GM18507 (cell line): ENCODE measurements at regions not wholly inside any gene's neighbourhood (a gene's known extent, or its start where the extent isn't known, plus 50 kb on each side); places are given as distances from the start of the nearest gene placed in this dataset.
"Not testable (repeated sequence)": the region's sequence is repeated elsewhere in the genome, so short reads cannot be mapped to it uniquely, and the experiment has no call there.

Experiments used
- DNase-seq: peaks from one replicate; pipeline ENCODE4 v3.0.0; 2011; ENCODE audit warnings: low read depth; ENCODE audit not compliant: insufficient read length; ENCODE audit errors: extremely low spot score
- FAIRE-seq: peaks from 2 replicates; lab custom pipeline; 2011; peaks lifted over from hg19 to GRCh38; lab: Jason Lieb, UNC

DNA sequence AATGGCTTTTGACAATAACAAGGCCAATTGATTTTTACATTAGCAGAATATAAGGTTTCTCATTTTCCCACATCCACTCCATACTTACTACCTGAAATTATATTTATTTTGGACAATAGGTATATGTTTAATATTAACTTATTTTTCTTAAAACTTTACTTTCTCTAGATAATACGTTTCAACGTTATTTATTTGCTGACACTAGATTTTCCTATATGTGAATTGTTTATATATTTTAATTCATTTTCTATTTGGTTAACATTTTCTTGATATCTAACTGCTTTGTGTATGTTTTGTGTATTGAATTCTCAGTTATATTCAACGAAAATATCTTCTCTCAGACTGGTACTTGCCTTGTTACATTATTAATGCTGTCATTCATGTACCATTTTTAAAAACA is 199.9 kb upstream of the TMEFF2 start:
- FAIRE-seq (no peak), DNase-seq (no peak)

DNA sequence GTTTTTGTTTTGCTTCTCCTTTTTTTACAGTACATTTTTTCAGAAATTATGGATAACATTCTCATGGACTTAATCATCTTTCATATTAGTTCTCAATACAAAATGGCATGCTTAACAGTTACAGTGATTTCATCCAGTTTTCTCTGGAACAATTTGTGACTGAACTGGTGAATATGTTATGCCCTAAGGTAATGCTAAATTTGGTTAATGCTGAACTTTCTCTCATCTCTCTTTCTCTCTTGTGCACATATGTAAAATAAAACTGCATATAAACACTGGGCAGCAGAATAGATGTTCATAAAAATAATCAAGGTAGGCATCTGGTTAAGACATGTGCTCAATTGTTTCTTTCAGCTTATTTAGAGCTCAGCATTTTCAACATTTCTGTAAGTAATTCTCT is 196.3 kb upstream of the TMEFF2 start:
- DNase-seq: no peak
- FAIRE-seq: no peak

- DNase-seq (no peak), FAIRE-seq (no peak)
Measured at GRCh38 chr2:192390401-192390800, 195.7 kb upstream of the TMEFF2 start.

DNA sequence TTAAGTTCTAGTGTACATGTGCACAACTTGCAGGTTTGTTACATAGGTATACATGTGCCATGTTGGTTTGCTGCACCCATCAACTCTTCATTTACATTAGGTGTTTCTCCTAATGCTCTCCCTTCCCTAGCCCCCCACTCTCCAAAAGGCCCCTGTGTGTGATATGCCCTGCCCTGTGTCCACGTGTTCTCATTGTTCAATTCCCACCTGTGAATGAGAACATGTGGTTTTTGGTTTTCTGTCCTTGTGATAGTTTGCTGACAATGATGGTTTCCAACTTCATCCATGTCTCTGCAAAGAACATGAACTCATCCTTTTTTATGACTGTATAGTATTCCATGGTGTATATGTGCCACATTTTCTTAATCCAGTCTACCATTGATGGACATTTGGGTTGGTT is 189.5 kb upstream of the TMEFF2 start:
- not testable (repeated sequence) for DNase-seq, FAIRE-seq

GRCh38 chr2:192381082-192381481 is 186.3 kb upstream of the TMEFF2 start:
- FAIRE-seq: no peak

DNA sequence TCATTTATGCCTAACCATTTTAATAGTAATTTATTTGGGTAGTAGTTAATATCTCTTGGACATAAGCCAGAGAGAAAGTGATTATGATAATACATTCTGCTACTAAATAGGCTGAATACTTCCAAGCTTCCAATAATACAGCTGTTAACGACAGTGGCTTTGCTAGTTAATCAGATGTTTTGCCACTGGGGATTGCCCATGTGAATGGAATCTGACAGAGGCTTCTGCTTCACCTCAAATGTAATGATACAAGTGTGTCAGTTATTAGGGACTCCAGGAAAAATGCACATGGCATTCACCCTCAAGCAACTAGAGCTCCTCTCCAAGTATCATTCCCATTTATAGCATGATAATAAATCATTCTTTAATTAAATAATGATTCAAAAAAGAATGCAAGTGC is 185.0 kb upstream of the TMEFF2 start:
- FAIRE-seq: no peak
- no peak for DNase-seq

More at GRCh38 chr2:192381082-192381481, 186.3 kb upstream of the TMEFF2 start:
- DNase-seq: no peak

GRCh38 chr2:192377173-192377572 is 182.4 kb upstream of the TMEFF2 start:
- DNase-seq (no peak), FAIRE-seq (no peak)

DNA sequence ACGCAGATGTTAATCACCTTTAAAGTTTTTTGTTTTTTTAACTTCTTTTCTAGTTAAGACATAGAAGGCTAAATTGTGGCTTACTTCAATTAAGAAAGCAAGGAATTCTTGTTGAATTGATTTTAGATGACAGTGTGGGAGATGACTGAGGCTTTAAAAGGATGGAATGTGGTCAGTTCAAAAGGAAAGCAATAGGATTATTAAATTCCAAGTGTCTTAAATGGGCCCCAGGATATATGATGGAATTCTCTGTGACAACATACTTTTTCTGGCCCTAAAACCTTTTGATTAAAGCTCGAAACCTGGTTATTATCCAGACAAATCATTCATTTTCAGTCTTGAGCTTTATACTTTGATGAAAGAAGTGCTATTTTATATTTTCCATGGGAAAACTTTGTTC is 179.0 kb upstream of the TMEFF2 start:
- no peak for FAIRE-seq
- DNase-seq: no peak

DNA sequence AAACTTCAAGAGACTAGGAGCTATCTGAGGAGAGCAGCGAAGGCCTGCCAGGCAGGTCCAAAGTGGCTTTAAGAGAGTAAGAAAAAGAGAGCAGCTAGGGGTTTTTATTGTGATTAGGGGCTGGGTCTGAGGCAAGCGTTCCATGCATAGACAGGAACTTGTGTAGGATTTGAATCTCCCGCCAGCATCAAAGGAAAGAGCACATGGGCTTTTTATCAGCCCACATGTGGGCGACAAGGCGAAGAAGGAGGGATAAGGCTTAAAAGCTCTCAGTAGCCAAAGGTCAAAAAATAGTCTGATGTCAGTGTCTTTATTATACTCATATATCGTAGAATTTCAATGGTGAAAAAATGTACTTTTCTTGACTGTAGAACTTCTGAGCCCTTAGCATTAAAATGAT is 178.5 kb upstream of the TMEFF2 start:
- no peak for FAIRE-seq

DNA sequence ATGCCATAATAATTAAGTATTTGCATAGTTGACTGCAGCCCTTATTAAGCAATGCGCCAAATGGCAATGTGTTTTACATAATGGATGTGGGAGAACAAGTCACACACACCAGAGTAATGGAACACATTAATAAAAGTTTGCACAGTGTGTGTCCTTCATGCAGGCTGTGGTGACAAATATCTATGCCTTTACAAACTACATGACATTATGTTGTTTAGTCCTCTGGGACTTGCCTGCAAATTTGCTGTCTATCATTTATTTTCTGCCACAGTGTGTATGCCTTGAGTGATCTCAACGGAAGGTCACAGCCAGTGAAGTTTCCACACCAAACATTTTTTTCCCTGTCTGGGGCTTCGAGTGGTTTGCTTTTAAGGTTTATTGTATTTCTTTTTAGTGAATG is 175.2 kb upstream of the TMEFF2 start:
- no peak for FAIRE-seq
- DNase-seq: no peak

More for the DNA sequence above, 178.5 kb upstream of the TMEFF2 start:
- no peak for DNase-seq

DNA sequence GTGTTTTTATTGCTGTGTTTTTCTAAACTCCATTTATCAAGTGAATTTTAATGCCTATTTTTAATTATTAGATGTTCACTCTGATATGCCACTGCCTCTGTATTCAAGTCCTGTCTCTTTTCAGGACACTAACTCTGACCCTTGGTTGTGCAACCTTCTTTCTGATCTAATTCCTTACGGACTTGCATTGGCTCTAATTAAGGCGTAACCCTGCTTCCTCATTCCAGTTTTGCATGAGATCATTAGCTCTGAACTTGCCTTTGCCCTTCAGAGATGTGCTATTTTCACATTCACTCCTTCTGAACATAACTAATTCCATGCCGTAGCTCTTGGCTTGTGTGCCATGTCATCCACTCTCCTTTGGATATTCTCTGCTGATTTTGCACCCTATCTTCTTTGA is 162.5 kb upstream of the TMEFF2 start:
- FAIRE-seq (no peak), DNase-seq (no peak)

DNA sequence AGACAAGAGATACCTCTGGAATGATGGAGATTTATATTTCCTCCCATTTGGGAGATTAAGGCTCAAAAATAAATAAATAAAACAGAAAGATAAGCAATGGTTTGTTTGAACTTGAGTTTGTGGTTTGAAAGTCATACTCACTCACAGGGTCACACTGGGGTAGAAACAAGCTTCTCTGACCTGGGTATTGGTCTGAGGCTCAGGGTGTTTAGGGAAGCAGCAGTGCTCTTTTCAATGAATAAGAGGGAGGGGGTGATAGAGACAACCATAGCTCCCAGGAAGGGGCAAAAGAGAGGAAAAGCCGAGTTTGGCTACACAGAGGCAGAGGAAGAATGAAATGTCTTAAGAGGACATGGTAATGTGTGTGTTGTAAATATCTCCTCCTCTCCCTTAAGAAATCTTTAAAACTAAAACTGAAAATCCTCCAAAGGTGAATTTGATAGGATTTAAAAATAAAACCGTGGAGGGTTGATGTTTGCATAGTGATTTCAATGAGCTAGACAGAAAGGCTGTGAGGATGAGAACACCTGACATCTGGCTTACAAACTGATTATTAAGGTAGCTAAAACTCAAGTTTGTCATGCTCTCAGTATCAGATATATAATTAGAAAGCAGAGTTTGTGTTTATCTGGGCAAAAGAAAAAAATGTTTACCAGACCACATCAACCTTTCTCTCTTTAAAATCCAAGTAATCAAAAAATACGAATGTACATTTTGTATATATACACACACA is 159.9 kb upstream of the TMEFF2 start:
- FAIRE-seq (no peak), DNase-seq (no peak)

- FAIRE-seq: no peak
- no peak for DNase-seq
Measured at GRCh38 chr2:192347542-192347941, 152.8 kb upstream of the TMEFF2 start.

- FAIRE-seq (no peak), DNase-seq (no peak)
Measured at GRCh38 chr2:192345287-192345686, 150.6 kb upstream of the TMEFF2 start.

DNA sequence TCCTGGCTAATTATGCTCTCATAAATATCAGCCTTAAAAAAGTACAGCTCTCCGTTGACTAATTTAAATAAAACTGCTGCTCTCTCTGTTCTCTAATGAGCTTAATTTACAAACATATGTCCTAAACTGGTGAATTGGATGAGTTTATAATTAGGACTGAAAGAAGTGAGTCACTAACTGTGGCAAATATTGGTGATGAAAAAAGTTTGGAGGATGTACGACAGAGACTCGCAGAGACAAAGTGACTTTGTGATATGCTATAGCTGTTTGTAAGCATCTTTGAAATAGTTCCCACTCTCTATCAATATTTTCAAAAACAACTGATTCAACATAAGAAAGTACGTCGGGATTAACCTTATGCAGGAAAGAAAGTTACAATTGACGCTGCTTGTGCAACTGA is 138.9 kb upstream of the TMEFF2 start:
- no peak for DNase-seq
- FAIRE-seq: no peak

DNA sequence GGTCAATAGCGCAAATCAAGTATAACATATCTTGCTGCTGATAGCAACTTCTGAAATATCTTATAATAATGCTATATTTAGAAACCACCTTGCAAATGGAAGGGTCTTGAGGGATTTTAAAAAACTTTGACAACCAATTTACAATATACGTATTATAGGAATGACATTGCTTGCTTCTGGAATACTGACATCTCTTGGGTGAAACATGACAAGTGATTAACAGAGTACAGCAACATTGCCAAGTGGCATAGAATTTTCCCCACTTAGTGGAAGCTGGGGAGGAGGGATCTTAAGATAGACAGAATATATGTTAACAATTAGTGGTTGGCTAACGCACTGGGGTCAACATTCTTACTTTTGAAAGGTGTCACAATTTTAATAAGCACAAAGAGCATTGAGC is 133.6 kb upstream of the TMEFF2 start:
- no peak for FAIRE-seq

DNA sequence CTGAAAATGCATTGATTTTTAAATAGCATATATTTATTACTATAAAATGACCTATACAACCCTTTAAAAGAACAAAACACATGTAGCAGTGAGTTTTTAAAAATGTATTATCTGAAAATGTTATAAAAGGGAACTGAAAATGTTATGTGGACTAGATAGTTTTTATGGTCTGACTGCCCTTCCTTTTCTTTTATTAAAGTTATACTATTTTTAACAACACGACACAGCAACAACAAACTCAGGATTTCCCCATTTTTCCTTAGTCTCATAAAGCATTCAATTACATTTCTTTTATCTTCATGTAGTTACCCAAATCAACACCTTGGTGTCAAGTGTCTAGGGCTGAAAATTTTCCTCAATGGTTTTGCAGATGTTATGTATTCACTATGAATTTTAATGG is 132.8 kb upstream of the TMEFF2 start:
- DNase-seq (no peak), FAIRE-seq (no peak)

More for the DNA sequence above, 133.6 kb upstream of the TMEFF2 start:
- DNase-seq: no peak

DNA sequence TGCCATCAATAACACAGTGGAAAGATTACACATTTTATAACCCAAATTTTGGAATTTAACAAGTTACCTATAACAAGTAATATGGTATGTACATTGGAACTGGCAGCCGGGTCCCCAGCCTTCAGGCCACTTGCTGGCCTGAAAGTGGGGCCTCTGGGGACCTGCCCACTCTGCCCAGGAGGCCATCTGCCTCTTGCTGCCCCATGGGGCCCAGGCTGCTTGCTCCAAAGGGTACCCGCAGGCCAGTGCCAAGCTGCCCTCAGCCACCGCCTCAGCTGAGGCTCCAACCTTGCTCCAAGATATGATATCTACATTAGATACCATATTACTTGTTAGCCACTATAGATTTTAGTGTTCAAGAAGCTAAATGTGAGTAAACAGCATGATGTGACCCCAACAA is 120.8 kb upstream of the TMEFF2 start:
- FAIRE-seq (no peak), DNase-seq (no peak)

- DNase-seq (no peak), FAIRE-seq (no peak)
Measured at GRCh38 chr2:192314800-192315481, 120.2 kb upstream of the TMEFF2 start.

GRCh38 chr2:192313773-192314172 is 119.0 kb upstream of the TMEFF2 start:
- FAIRE-seq (no peak), DNase-seq (no peak)
